ENCODE measurements at regions not wholly inside any gene's neighbourhood (a gene's known extent, or its start where the extent isn't known, plus 50 kb on each side); places are given as distances from the start of the nearest gene placed in this dataset.

- H4K91ac ChIP-seq (ENCODE audit: low read length) = no peak overlapping the region
- H3K4me3 ChIP-seq (ENCODE audit: insufficient read depth in 1 of 2, low read depth in 1 of 2, low read length in 2 of 2) = no peak overlapping the region
- H3K9ac ChIP-seq (ENCODE audit: low read length) = no peak overlapping the region
- DNase-seq = no peak
- no peak overlapping the region for H4K8ac ChIP-seq (ENCODE audit: low read length)
- no peak overlapping the region for H3K4ac ChIP-seq (ENCODE audit: low read depth in 1 of 2, low read length in 2 of 2)
- no peaks in the 10 kb centered on the region for H3K27me3 ChIP-seq (ENCODE audit: control insufficient read depth in 1 of 2, insufficient read depth in 1 of 2, low read length in 2 of 2)
- no peak overlapping the region for H2BK120ac ChIP-seq (ENCODE audit: low read depth, low read length)
- H3K36me3 ChIP-seq (ENCODE audit: control insufficient read depth in 1 of 2, insufficient read depth in 2 of 2, low read depth in 1 of 2, low read length in 2 of 2) = no peaks in the 10 kb centered on the region
- no peak overlapping the region for H2BK15ac ChIP-seq (ENCODE audit: low read depth, poor library complexity, severe bottlenecking)
- H3K18ac ChIP-seq (ENCODE audit: low read depth in 1 of 2, low read length in 2 of 2) = no peak overlapping the region
- no peak overlapping the region for H3K23ac ChIP-seq (ENCODE audit: low read length in 2 of 2)
- H3K9me3 ChIP-seq (ENCODE audit: control insufficient read depth, low read length) = no peaks in the 10 kb centered on the region
- no peak overlapping the region for H2BK12ac ChIP-seq (ENCODE audit: low read length in 2 of 2)
- no peaks in the 10 kb centered on the region for H3K79me1 ChIP-seq (replicated peaks; ENCODE audit: low read length, poor library complexity, severe bottlenecking)
- WGBS = no CpG with 5 or more reads among the region's 1 CpG
- H2AFZ ChIP-seq (ENCODE audit: low read depth, low read length) = no peak overlapping the region
- no peak overlapping the region for H3K4me2 ChIP-seq (ENCODE audit: low read length, poor library complexity, severe bottlenecking)
- H3K4me1 ChIP-seq (ENCODE audit: control insufficient read depth, insufficient read depth, low read depth, low read length) = no peaks in the 10 kb centered on the region
- H2AK5ac ChIP-seq (ENCODE audit: low read length, severe bottlenecking) = no peak overlapping the region
- H2BK5ac ChIP-seq (ENCODE audit: low read depth, low read length, poor library complexity, severe bottlenecking) = no peak overlapping the region
- no peak overlapping the region for H3K27ac ChIP-seq (ENCODE audit: low read length, poor library complexity, severe bottlenecking)
- H3K14ac ChIP-seq (ENCODE audit: low read length in 2 of 2) = no peak overlapping the region
Observed at GRCh38 chr10:33826186-33826585, 491.7 kb upstream of the NRP1 start.

GRCh38 chr10:33822774-33823173 is 488.3 kb upstream of the NRP1 start:
- no peaks in the 10 kb centered on the region for H3K79me1 ChIP-seq (replicated peaks; ENCODE audit: low read length, poor library complexity, severe bottlenecking)
- no peak overlapping the region for H3K9ac ChIP-seq (ENCODE audit: low read length)
- no peak overlapping the region for H3K4me3 ChIP-seq (ENCODE audit: insufficient read depth in 1 of 2, low read depth in 1 of 2, low read length in 2 of 2)
- no peak overlapping the region for H3K4me2 ChIP-seq (ENCODE audit: low read length, poor library complexity, severe bottlenecking)
- H3K9me3 ChIP-seq (ENCODE audit: control insufficient read depth, low read length) = no peaks in the 10 kb centered on the region
- no peak overlapping the region for H2BK120ac ChIP-seq (ENCODE audit: low read depth, low read length)
- no peak overlapping the region for H2BK12ac ChIP-seq (ENCODE audit: low read length in 2 of 2)
- 86% methylated on average over 3 of the region's 3 CpGs for WGBS
- DNase-seq = no peak
- H2AFZ ChIP-seq (ENCODE audit: low read depth, low read length) = no peak overlapping the region
- H3K4me1 ChIP-seq (ENCODE audit: control insufficient read depth, insufficient read depth, low read depth, low read length) = no peaks in the 10 kb centered on the region
- H3K23ac ChIP-seq (ENCODE audit: low read length in 2 of 2) = no peak overlapping the region
- H2BK5ac ChIP-seq (ENCODE audit: low read depth, low read length, poor library complexity, severe bottlenecking) = no peak overlapping the region
- no peak overlapping the region for H3K27ac ChIP-seq (ENCODE audit: low read length, poor library complexity, severe bottlenecking)
- no peak overlapping the region for H3K18ac ChIP-seq (ENCODE audit: low read depth in 1 of 2, low read length in 2 of 2)
- no peak overlapping the region for H2AK5ac ChIP-seq (ENCODE audit: low read length, severe bottlenecking)
- no peak overlapping the region for H4K91ac ChIP-seq (ENCODE audit: low read length)
- no peak overlapping the region for H3K4ac ChIP-seq (ENCODE audit: low read depth in 1 of 2, low read length in 2 of 2)
- H3K36me3 ChIP-seq (ENCODE audit: control insufficient read depth in 1 of 2, insufficient read depth in 2 of 2, low read depth in 1 of 2, low read length in 2 of 2) = no peaks in the 10 kb centered on the region
- H2BK15ac ChIP-seq (ENCODE audit: low read depth, poor library complexity, severe bottlenecking) = no peak overlapping the region
- no peaks in the 10 kb centered on the region for H3K27me3 ChIP-seq (ENCODE audit: control insufficient read depth in 1 of 2, insufficient read depth in 1 of 2, low read length in 2 of 2)
- no peak overlapping the region for H3K14ac ChIP-seq (ENCODE audit: low read length in 2 of 2)
- H4K8ac ChIP-seq (ENCODE audit: low read length) = no peak overlapping the region

- WGBS = 89% methylated on average over 3 of the region's 4 CpGs
- H3K27ac ChIP-seq (ENCODE audit: low read length, poor library complexity, severe bottlenecking) = no peak overlapping the region
- no peak overlapping the region for H3K4ac ChIP-seq (ENCODE audit: low read depth in 1 of 2, low read length in 2 of 2)
- H3K9me3 ChIP-seq (ENCODE audit: control insufficient read depth, low read length) = no peaks in the 10 kb centered on the region
- H3K18ac ChIP-seq (ENCODE audit: low read depth in 1 of 2, low read length in 2 of 2) = no peak overlapping the region
- H3K14ac ChIP-seq (ENCODE audit: low read length in 2 of 2) = no peak overlapping the region
- H2BK5ac ChIP-seq (ENCODE audit: low read depth, low read length, poor library complexity, severe bottlenecking) = no peak overlapping the region
- DNase-seq = no peak
- no peaks in the 10 kb centered on the region for H3K4me1 ChIP-seq (ENCODE audit: control insufficient read depth, insufficient read depth, low read depth, low read length)
- no peaks in the 10 kb centered on the region for H3K36me3 ChIP-seq (ENCODE audit: control insufficient read depth in 1 of 2, insufficient read depth in 2 of 2, low read depth in 1 of 2, low read length in 2 of 2)
- no peak overlapping the region for H2BK15ac ChIP-seq (ENCODE audit: low read depth, poor library complexity, severe bottlenecking)
- H3K9ac ChIP-seq (ENCODE audit: low read length) = no peak overlapping the region
- H2AFZ ChIP-seq (ENCODE audit: low read depth, low read length) = no peak overlapping the region
- no peaks in the 10 kb centered on the region for H3K79me1 ChIP-seq (replicated peaks; ENCODE audit: low read length, poor library complexity, severe bottlenecking)
- H2BK120ac ChIP-seq (ENCODE audit: low read depth, low read length) = no peak overlapping the region
- no peak overlapping the region for H3K23ac ChIP-seq (ENCODE audit: low read length in 2 of 2)
- H2BK12ac ChIP-seq (ENCODE audit: low read length in 2 of 2) = no peak overlapping the region
- no peak overlapping the region for H3K4me3 ChIP-seq (ENCODE audit: insufficient read depth in 1 of 2, low read depth in 1 of 2, low read length in 2 of 2)
- no peak overlapping the region for H2AK5ac ChIP-seq (ENCODE audit: low read length, severe bottlenecking)
- no peak overlapping the region for H3K4me2 ChIP-seq (ENCODE audit: low read length, poor library complexity, severe bottlenecking)
- H4K8ac ChIP-seq (ENCODE audit: low read length) = no peak overlapping the region
- H3K27me3 ChIP-seq (ENCODE audit: control insufficient read depth in 1 of 2, insufficient read depth in 1 of 2, low read length in 2 of 2) = no peaks in the 10 kb centered on the region
- H4K91ac ChIP-seq (ENCODE audit: low read length) = no peak overlapping the region
Observed at GRCh38 chr10:33820531-33820930, 486.1 kb upstream of the NRP1 start.

DNA sequence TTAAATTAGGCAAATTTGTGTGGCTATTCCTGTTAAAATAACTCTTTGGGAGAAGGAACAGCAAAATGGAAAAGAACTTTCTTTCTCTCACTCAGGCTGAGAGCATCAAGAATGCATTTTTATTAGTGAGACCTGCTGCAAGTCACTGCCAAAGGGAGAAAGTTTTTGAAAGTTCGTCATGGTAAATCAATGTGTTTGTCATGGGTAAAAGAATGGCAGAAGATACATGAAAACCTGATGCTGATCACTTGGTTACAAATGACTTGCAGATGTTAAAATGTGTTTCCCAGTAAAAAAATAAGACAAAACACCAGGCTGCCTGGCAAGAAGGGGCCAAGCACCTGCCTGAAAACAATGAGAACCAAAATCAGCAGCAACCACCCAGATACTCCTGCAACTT is 484.7 kb upstream of the NRP1 start:
- Histone ChIP-seq H3K23ac (ENCODE audit: low read length in 2 of 2) (no peak overlapping the region), H2AFZ (ENCODE audit: low read depth, low read length) (no peak overlapping the region), H2BK5ac (ENCODE audit: low read depth, low read length, poor library complexity, severe bottlenecking) (no peak overlapping the region), H4K8ac (ENCODE audit: low read length) (no peak overlapping the region), H2AK5ac (ENCODE audit: low read length, severe bottlenecking) (no peak overlapping the region), H2BK15ac (ENCODE audit: low read depth, poor library complexity, severe bottlenecking) (no peak overlapping the region), H2BK12ac (ENCODE audit: low read length in 2 of 2) (no peak overlapping the region), H2BK120ac (ENCODE audit: low read depth, low read length) (no peak overlapping the region), H3K14ac (ENCODE audit: low read length in 2 of 2) (no peak overlapping the region), H3K36me3 (ENCODE audit: control insufficient read depth in 1 of 2, insufficient read depth in 2 of 2, low read depth in 1 of 2, low read length in 2 of 2) (no peaks in the 10 kb centered on the region), H3K9me3 (ENCODE audit: control insufficient read depth, low read length) (no peaks in the 10 kb centered on the region), H3K27ac (ENCODE audit: low read length, poor library complexity, severe bottlenecking) (no peak overlapping the region), H3K79me1 (replicated peaks; ENCODE audit: low read length, poor library complexity, severe bottlenecking) (no peaks in the 10 kb centered on the region), H3K9ac (ENCODE audit: low read length) (no peak overlapping the region), H3K4me3 (ENCODE audit: insufficient read depth in 1 of 2, low read depth in 1 of 2, low read length in 2 of 2) (no peak overlapping the region), H3K4me2 (ENCODE audit: low read length, poor library complexity, severe bottlenecking) (no peak overlapping the region), H3K18ac (ENCODE audit: low read depth in 1 of 2, low read length in 2 of 2) (no peak overlapping the region), H3K4ac (ENCODE audit: low read depth in 1 of 2, low read length in 2 of 2) (no peak overlapping the region), H3K4me1 (ENCODE audit: control insufficient read depth, insufficient read depth, low read depth, low read length) (no peaks in the 10 kb centered on the region), H3K27me3 (ENCODE audit: control insufficient read depth in 1 of 2, insufficient read depth in 1 of 2, low read length in 2 of 2) (no peaks in the 10 kb centered on the region), H4K91ac (ENCODE audit: low read length) (no peak overlapping the region)
- WGBS = 67% methylated on average over 1 of the region's 1 CpG
- no peak for DNase-seq

All from mesenchymal stem cell (in vitro differentiated cells and primary cell).